ENCODE measurements at regions not wholly inside any gene's neighbourhood (a gene's known extent, or its start where the extent isn't known, plus 50 kb on each side); places are given as distances from the start of the nearest gene placed in this dataset.

GRCh38 chr1:221845650-221846371 is 103.9 kb upstream of the DUSP10 start:
- TF ChIP-seq, protein P1, sequence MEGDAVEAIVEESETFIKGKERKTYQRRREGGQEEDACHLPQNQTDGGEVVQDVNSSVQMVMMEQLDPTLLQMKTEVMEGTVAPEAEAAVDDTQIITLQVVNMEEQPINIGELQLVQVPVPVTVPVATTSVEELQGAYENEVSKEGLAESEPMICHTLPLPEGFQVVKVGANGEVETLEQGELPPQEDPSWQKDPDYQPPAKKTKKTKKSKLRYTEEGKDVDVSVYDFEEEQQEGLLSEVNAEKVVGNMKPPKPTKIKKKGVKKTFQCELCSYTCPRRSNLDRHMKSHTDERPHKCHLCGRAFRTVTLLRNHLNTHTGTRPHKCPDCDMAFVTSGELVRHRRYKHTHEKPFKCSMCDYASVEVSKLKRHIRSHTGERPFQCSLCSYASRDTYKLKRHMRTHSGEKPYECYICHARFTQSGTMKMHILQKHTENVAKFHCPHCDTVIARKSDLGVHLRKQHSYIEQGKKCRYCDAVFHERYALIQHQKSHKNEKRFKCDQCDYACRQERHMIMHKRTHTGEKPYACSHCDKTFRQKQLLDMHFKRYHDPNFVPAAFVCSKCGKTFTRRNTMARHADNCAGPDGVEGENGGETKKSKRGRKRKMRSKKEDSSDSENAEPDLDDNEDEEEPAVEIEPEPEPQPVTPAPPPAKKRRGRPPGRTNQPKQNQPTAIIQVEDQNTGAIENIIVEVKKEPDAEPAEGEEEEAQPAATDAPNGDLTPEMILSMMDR (IDR thresholded peaks at IDR 0.05; ENCODE audit: low read depth, low read length): no peak
- TF ChIP-seq EZH2phosphoT487 (IDR thresholded peaks at IDR 0.05; ENCODE audit: low read depth): no peak
